ENCODE measurements at regions not wholly inside any gene's neighbourhood (a gene's known extent, or its start where the extent isn't known, plus 50 kb on each side); places are given as distances from the start of the nearest gene placed in this dataset.

- CTCF ChIA-PET, result interaction anchor here (0.7 to 1.2 kb wide), 2 partner anchors 39 to 1738 kb away, joined by 3 read pairs; no protein-coding TSS in a partner anchor
- POLR2A ChIA-PET, result interaction anchor here (0.6 kb wide), 1 partner anchor 9 kb away, joined by 6 read pairs; no protein-coding TSS in a partner anchor
- no peak for TF ChIP-seq FOXJ3 (CRISPR knock-in tag; IDR thresholded peaks at IDR 0.05; ENCODE audit: borderline replicate concordance)
- TF ChIP-seq CDX4 (CRISPR knock-in tag; IDR thresholded peaks at IDR 0.05; ENCODE audit: borderline replicate concordance), result no peak
- TF ChIP-seq NR2C2 (CRISPR knock-in tag; IDR thresholded peaks at IDR 0.05), result no peak
- no peak for TF ChIP-seq ARID4B (CRISPR knock-in tag; IDR thresholded peaks at IDR 0.05; ENCODE audit: borderline replicate concordance)
- TF ChIP-seq ESRRA (CRISPR knock-in tag; IDR thresholded peaks at IDR 0.05; ENCODE audit: borderline replicate concordance), result no peak
- no peak for TF ChIP-seq EMX1 (CRISPR knock-in tag; IDR thresholded peaks at IDR 0.05)
- TF ChIP-seq CREM (CRISPR knock-in tag; IDR thresholded peaks at IDR 0.05), result no peak
- no peak for TF ChIP-seq ZNF425 (CRISPR knock-in tag; conservative IDR thresholded peaks at IDR 0.05)
- no peak for TF ChIP-seq AFF4 (CRISPR knock-in tag; IDR thresholded peaks at IDR 0.05; ENCODE audit: borderline replicate concordance)
- no peak for TF ChIP-seq NFYB (CRISPR knock-in tag; conservative IDR thresholded peaks at IDR 0.05; ENCODE audit: low read depth)
- no peak for TF ChIP-seq RORB (CRISPR knock-in tag; IDR thresholded peaks at IDR 0.05)
- TF ChIP-seq STAT6 (CRISPR knock-in tag; conservative IDR thresholded peaks at IDR 0.05; ENCODE audit: low read depth), result no peak
- TF ChIP-seq ATF2 (CRISPR knock-in tag; IDR thresholded peaks at IDR 0.05; ENCODE audit: borderline replicate concordance, low read depth), result no peak
- H3K9me3 Mint-ChIP-seq, result no peaks in the 10 kb centered on the region
- no peak for DNase-seq (ENCODE audit: low spot score)
- ATAC-seq, result no peak
- H3K27ac Mint-ChIP-seq, result no peak overlapping the region
- no peaks in the 10 kb centered on the region for H3K27me3 Mint-ChIP-seq (ENCODE audit: low read depth)
- H3K4me1 Mint-ChIP-seq, result peaks cover 4% of the 10 kb centered on the region; the same call in 1 of the 2 replicates
- H3K4me3 Mint-ChIP-seq, result no peak overlapping the region
- no peaks in the 10 kb centered on the region for H3K36me3 Mint-ChIP-seq
Observed at GRCh38 chr17:31693433-31694220, 165.4 kb downstream of the COPRS start.

Data from WTC11 (cell line).